Natural killer cell (primary cell): ENCODE measurements at regions not wholly inside any gene's neighbourhood (a gene's known extent, or its start where the extent isn't known, plus 50 kb on each side); places are given as distances from the start of the nearest gene placed in this dataset.

Experiments used
- ATAC-seq, 3 donors: fragments of 150-1000 bp in 2 of 3; fragments of 200-7000 bp in 1 of 3; cut with Tn5 transposase; 1 replicate in 1 of 3; 2 replicates in 2 of 3; pipeline ENCODE4 v1.10.0; 2021; ENCODE audit warnings: mild to moderate bottlenecking in 2 of 3, moderate library complexity in 2 of 3
- DNase-seq, 2 donors: peaks; one replicate each; pipeline versions ENCODE4 v3.0.0 to v3.0.0-alpha.2; 2013 to 2021; ENCODE audit warnings: mixed read lengths in 1 of 2
- H3K27ac ChIP-seq: one replicate; pipeline ENCODE4 v1.5.1; 2013; ENCODE audit warnings: mild to moderate bottlenecking, low read length
- H3K27me3 ChIP-seq: one replicate; pipeline ENCODE4 v1.6.1; 2013; ENCODE audit warnings: low read length; ENCODE audit not compliant: control insufficient read depth, insufficient read depth
- H3K36me3 ChIP-seq: one replicate; pipeline ENCODE4 v1.6.1; 2013; ENCODE audit warnings: low read length; ENCODE audit not compliant: control insufficient read depth, insufficient read depth
- H3K4me1 ChIP-seq: one replicate; pipeline ENCODE4 v1.6.1; 2013; ENCODE audit warnings: low read length; ENCODE audit not compliant: control insufficient read depth, insufficient read depth
- H3K4me3 ChIP-seq: one replicate; pipeline ENCODE4 v1.5.1; 2013; ENCODE audit warnings: low read length
- H3K9me3 ChIP-seq: one replicate; pipeline ENCODE4 v1.6.1; 2013; ENCODE audit warnings: low read length; ENCODE audit not compliant: control insufficient read depth, insufficient read depth
- H3K27ac Mint-ChIP-seq, 2 donors: one replicate each; pipeline ENCODE4 v1.8.0; 2022; ENCODE audit warnings: mild to moderate bottlenecking in 2 of 2, mixed read lengths in 2 of 2, moderate library complexity in 1 of 2
- H3K27me3 Mint-ChIP-seq, 2 donors: one replicate each; pipeline ENCODE4 v1.8.0; 2022; ENCODE audit warnings: low read depth in 2 of 2, mixed read lengths in 2 of 2
- H3K36me3 Mint-ChIP-seq: one replicate; pipeline ENCODE4 v1.8.0; 2022; ENCODE audit warnings: mixed read lengths
- H3K4me1 Mint-ChIP-seq, 2 donors: one replicate each; pipeline ENCODE4 v1.8.0; 2022; ENCODE audit warnings: mixed read lengths in 2 of 2
- H3K4me3 Mint-ChIP-seq: one replicate; pipeline ENCODE4 v1.8.0; 2022; ENCODE audit warnings: mild to moderate bottlenecking, moderate library complexity, mixed read lengths
- H3K9me3 Mint-ChIP-seq, 2 donors: one replicate each; pipeline ENCODE4 v1.8.0; 2022; ENCODE audit warnings: mixed read lengths in 2 of 2
- CTCF ChIP-seq: fragments of 200-600 bp; IDR thresholded peaks from one replicate; pipeline ENCODE4 v1.8.0; 2022; ENCODE audit warnings: antibody characterized with exemption
- WGBS: methylation state at CpG from one replicate; pipeline ENCODE4 v1.1.7; 2013; ENCODE audit warnings: missing lambda C conversion rate; ENCODE audit not compliant: insufficient coverage; 5-methylcytosine and 5-hydroxymethylcytosine counted together
- intact Hi-C: fragments of 100-400 bp; cut with micrococcal nuclease; formaldehyde crosslinking; loops from one replicate; pipeline ENCODE4 v1.14.2; 2022

GRCh38 chr3:65109966-65110500, 422.2 kb upstream of the ADAMTS9 start:
- intact Hi-C loops: no loop called here
- TF ChIP-seq CTCF: no peak
- no peaks in the 10 kb centered on the region for H3K4me1 Mint-ChIP-seq
- no peak overlapping the region for H3K4me3 Mint-ChIP-seq
- H3K27me3 Mint-ChIP-seq: no peaks in the 10 kb centered on the region
- no peak overlapping the region for H3K4me3 ChIP-seq
- no peaks in the 10 kb centered on the region for H3K27me3 ChIP-seq
- no peak for DNase-seq
- H3K9me3 ChIP-seq: peaks cover 4% of the 10 kb centered on the region
- H3K9me3 Mint-ChIP-seq: peaks cover 19 to 20% of the 10 kb centered on the region in 2 donors
- H3K4me1 ChIP-seq: no peaks in the 10 kb centered on the region
- no peak for ATAC-seq
- H3K36me3 ChIP-seq: no peaks in the 10 kb centered on the region
- H3K27ac ChIP-seq: no peak overlapping the region
- H3K36me3 Mint-ChIP-seq: no peaks in the 10 kb centered on the region
- no peak overlapping the region for H3K27ac Mint-ChIP-seq

- no peaks in the 10 kb centered on the region for H3K36me3 ChIP-seq
- intact Hi-C loops: no loop called here
- 67% methylated on average over 5 of the region's 5 CpGs for WGBS
- DNase-seq (no peak), ATAC-seq (no peak)
- H3K4me1 Mint-ChIP-seq: no peaks in the 10 kb centered on the region
- H3K9me3 ChIP-seq: no peaks in the 10 kb centered on the region
- H3K27ac Mint-ChIP-seq: no peak overlapping the region
- no peaks in the 10 kb centered on the region for H3K27me3 ChIP-seq
- peaks cover 16 to 20% of the 10 kb centered on the region in 2 donors for H3K9me3 Mint-ChIP-seq
- TF ChIP-seq CTCF: no peak
- no peak overlapping the region for H3K27ac ChIP-seq
- no peaks in the 10 kb centered on the region for H3K4me1 ChIP-seq
- H3K4me3 ChIP-seq: no peak overlapping the region
- no peaks in the 10 kb centered on the region for H3K36me3 Mint-ChIP-seq
- no peak overlapping the region for H3K4me3 Mint-ChIP-seq
- no peaks in the 10 kb centered on the region for H3K27me3 Mint-ChIP-seq
Observed at GRCh38 chr3:65107174-65107573, 419.4 kb upstream of the ADAMTS9 start.

GRCh38 chr3:65101450-65101849, 413.6 kb upstream of the ADAMTS9 start:
- Histone ChIP-seq H3K4me1 (no peaks in the 10 kb centered on the region), H3K27me3 (no peaks in the 10 kb centered on the region), H3K9me3 (no peaks in the 10 kb centered on the region), H3K4me3 (no peak overlapping the region), H3K36me3 (no peaks in the 10 kb centered on the region), H3K27ac (no peak overlapping the region)
- Mint-ChIP-seq H3K27ac (no peak overlapping the region), H3K4me3 (no peak overlapping the region), H3K36me3 (no peaks in the 10 kb centered on the region), H3K4me1 (no peaks in the 10 kb centered on the region), H3K9me3 (peaks cover 5 to 17% of the 10 kb centered on the region in 2 donors), H3K27me3 (no peaks in the 10 kb centered on the region)
- WGBS: 14% methylated on average over 1 of the region's 1 CpG
- intact Hi-C loops: no loop called here
- no peak for TF ChIP-seq CTCF
- DNase-seq (no peak), ATAC-seq (no peak)

- Histone ChIP-seq H3K27me3 (no peaks in the 10 kb centered on the region), H3K4me3 (no peak overlapping the region), H3K27ac (no peak overlapping the region), H3K36me3 (no peaks in the 10 kb centered on the region), H3K9me3 (no peaks in the 10 kb centered on the region), H3K4me1 (no peaks in the 10 kb centered on the region)
- no peak for DNase-seq
- WGBS: 92% methylated on average over 5 of the region's 5 CpGs
- Mint-ChIP-seq H3K36me3 (no peaks in the 10 kb centered on the region), H3K4me1 (no peaks in the 10 kb centered on the region), H3K27ac (no peak overlapping the region), H3K4me3 (no peak overlapping the region), H3K9me3 (peaks cover 8 to 14% of the 10 kb centered on the region in 2 donors), H3K27me3 (no peaks in the 10 kb centered on the region)
- no peak for TF ChIP-seq CTCF
- intact Hi-C loops: no loop called here
- ATAC-seq: no peak
Observed at GRCh38 chr3:65098400-65098799, 410.6 kb upstream of the ADAMTS9 start.
